HG02610 (cell line): ENCODE measurements at regions not wholly inside any gene's neighbourhood (a gene's known extent, or its start where the extent isn't known, plus 50 kb on each side); places are given as distances from the start of the nearest gene placed in this dataset.

Experiments
- ATAC-seq: cut with Tn5 transposase; IDR thresholded peaks from one replicate; pipeline ENCODE4 v1.9.1; 2021; ENCODE audit warnings: mild to moderate bottlenecking, moderate library complexity; ENCODE audit not compliant: unreplicated experiment

DNA sequence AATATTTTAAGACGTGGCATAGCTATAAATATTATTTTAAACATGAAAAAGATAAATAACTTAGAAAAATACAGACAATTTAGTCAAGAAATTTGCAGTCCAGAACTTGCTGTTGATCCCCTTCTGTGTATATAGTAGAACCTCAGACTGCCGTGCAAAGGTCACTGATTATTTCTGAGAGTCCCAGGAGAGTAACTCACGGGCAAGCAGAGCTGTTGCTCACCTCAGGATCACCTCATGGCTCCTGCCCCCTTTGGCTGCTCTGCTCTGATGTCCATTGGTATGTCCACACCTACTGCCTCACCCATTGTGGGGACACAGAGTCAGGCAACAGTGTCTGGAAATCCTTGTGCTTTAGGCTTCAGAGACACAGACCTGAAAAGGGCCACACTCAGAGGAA is 392.9 kb upstream of the CELF4 start:
- no peak for ATAC-seq

DNA sequence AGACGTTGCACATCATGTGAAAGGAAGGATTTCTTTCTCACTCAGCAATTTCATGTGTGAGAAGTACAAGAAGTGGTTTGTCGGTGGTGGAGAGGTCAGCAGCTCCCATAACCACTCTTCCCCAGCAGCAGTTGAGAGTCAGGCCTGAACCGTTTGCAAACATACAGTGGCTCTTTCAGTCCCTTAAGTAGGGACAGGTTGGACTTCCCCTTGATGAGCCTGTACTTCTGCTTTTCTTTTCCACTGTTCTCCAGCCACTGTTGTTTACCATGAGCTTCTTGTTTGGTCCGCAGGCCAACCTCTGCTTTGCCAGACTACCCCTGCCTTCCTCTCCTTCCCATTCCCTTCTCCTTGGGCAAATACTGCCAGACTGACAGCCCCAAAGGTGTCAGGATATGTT is 391.3 kb upstream of the CELF4 start:
- ATAC-seq: no peak

DNA sequence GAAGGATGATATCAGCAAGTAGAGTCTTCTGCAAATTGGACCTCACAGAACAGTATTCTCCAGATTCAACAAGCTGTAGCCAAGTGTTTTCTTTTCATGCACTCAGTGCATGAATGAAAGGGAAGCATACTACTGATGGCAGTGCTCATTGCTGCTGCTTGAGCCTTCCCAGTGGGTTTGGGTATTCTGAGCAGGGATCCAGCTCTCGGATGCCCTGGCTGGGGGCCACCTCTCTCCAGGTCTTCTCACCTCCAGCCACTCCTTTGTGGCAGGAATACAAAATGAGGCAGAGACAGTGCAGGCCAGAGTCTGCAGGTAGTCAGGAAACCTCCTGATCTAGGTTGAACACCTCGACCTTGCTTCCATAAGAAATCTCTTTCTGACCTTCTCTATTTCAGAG is 390.4 kb upstream of the CELF4 start:
- no peak for ATAC-seq

DNA sequence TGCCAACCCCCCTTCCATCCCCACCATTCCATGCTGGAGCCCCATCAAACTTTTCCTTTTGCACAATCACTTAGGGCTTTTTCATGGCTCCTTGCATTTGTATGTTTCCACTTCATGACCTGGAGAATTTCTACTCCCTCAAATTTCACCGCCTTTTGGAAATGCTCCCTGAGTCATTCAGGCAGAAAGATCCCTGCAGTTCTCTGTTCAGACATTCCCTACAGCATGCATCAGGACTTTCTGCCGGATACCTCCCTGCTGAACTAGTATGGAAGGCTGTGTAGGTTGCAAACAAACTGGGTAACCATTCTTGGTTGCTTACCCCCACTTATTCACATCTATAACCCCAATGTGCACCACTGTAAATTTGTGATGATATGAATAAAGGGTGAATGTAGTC is 389.6 kb upstream of the CELF4 start:
- ATAC-seq: no peak

DNA sequence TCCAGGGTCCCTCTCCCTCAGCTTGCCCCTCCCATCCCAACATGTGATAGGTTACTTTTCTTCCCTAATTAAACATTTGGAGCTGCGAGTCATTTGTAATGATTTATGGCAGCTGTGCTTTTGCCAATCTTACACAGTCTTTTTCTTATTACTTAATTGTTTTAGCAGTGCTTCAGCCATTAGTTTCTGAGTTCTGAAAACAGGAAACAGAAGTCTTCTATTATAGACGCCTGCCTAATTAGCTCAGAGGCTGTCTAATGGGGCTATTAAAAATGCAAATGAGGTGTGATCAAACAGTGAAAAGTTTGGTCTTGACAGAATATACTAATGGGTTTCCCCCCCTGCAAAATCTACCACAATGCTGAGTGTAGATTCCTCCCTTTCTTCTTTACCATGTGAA is 388.3 kb upstream of the CELF4 start:
- ATAC-seq: no peak

DNA sequence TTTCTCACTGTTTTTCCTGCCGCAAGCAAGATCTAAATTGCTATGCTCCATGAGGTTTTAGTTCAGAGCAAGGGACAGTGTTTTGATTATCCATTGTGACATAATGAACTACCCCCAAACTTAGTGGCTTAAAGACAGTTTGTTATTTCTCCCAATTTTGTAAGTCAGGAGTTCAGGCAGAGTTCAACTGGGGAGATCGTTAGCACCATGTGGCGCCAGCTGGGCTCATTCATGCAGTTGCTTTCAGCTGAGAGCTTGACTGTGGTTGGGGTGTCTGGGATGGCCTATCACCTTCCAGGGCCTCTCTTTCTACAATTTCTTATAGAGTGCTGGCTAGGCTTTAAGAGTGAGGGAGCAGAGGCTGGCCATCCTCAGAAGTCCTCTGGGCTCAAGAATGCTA is 382.9 kb upstream of the CELF4 start:
- ATAC-seq: no peak

- ATAC-seq: no peak
Measured at GRCh38 chr18:37946324-37946723, 380.7 kb upstream of the CELF4 start.

- no peak for ATAC-seq
Measured at GRCh38 chr18:37944700-37945270, 379.2 kb upstream of the CELF4 start.

DNA sequence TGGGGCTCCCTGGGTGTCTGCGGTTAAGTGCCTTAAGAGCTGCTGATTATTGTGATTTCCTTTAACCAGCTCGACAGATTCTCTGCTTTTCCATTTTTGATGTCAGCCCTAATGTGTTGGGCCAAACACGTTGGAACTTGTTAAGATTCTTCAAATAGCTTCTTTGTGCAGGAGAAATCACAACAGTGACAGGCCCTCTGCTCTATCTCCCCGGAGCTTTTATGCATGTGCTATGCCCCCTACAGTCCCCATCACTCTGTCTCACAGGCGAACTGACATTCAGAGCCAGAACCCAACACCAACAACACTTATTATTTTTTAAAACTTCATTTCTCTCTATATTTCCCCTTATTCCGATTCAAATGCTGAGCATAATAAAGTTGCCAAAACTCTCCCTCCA is 371.7 kb upstream of the CELF4 start:
- no peak for ATAC-seq

- no peak for ATAC-seq
Measured at GRCh38 chr18:37935086-37935485, 369.5 kb upstream of the CELF4 start.

DNA sequence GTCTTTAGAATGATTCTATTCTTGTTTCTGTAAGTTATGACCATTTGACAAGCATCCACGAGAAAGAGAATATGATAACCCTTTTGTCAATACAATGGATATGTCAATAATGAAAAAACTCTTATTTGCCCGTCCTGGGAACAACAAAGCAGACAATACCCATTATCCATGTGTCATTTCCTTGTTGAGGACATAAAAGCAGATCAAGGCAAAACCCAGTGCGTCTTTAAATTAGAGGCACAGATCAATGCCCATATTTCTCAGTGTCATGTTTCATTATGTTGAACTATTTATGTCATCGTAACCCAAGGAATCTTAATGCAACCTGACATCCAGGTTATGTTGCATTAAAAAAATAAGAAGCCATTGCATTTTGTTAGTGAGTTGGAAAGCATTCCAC is 365.0 kb upstream of the CELF4 start:
- ATAC-seq: no peak

DNA sequence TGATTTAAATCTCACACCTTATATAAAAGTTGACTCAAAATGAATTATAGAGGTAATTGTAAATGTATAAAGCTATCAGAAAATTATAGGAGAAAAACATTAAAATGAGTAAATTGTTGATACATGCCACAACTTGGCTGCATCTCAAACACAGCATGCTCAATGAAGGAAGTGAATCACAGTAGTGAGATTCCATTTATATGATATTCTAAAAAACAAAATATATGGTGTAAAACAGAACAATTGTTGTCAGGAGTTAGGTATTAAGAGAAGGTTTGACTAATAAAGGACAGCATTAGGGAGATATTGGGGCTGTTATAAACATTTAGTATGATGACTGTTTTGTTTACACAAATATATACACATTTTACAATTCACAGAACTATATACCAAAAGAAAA is 356.6 kb upstream of the CELF4 start:
- no peak for ATAC-seq

- no peak for ATAC-seq
Measured at GRCh38 chr18:37920865-37921264, 355.3 kb upstream of the CELF4 start.

DNA sequence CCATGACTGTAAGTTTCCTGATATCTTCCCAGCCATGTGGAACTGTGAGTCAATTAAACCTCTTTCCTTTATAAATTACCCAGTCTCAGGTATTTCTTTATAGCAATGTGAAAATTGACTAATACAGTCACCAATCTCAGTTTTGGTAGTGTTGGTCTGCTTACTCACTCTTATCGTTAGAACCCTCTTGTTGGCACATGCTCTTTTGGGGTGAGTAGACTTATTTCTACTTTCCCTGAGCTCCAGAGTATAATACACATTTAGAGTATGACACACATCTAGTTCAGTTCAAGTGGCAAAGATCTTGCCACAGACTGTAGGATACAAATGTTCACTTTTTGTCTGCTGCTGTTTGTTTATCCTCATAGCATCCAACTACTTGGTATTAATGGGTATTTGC is 347.5 kb upstream of the CELF4 start:
- ATAC-seq: no peak

GRCh38 chr18:37902344-37902743 is 336.7 kb upstream of the CELF4 start:
- ATAC-seq: no peak

GRCh38 chr18:37900326-37900725 is 334.7 kb upstream of the CELF4 start:
- no peak for ATAC-seq

- no peak for ATAC-seq
Measured at GRCh38 chr18:37889963-37890362, 324.4 kb upstream of the CELF4 start.

DNA sequence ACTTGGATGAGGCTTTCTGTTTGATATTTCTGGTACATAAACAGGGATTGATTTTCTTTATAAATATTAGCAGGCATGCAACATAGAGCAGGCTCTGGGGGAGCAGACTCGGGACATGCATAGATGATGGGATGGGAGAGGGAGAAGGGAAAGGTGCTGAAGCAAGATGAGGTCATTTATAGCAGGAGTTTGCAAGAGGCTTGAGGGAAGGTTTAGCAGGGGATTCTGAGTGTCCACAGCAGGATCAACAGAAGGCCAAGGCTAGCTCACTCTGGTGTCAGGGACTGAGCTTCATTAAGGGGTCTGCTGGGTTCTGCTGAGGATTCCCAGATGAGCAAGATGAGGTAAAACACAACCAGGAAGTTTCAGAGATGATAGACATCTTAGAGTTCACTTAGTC is 309.1 kb upstream of the CELF4 start:
- no peak for ATAC-seq

GRCh38 chr18:37873416-37873815 is 307.8 kb upstream of the CELF4 start:
- no peak for ATAC-seq

DNA sequence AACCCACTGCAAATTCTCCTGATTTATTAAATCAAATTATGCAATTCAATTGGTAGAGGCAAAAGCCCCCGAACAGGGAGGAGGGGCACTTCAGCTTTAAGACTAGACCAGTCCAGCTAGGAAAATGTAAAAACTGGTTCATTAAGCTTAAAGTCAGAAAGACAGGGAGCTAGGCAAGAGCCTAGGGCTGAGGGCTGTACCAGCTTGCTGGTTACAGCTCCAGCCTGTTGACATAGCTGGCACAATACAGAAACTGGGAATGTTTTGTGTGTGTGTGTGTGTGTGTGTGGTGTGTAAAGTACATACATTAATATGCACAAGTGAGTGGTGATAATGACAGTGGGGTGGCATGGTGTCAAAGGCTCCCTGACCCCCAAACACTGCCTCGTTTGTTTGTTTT is 307.0 kb upstream of the CELF4 start:
- ATAC-seq: no peak

DNA sequence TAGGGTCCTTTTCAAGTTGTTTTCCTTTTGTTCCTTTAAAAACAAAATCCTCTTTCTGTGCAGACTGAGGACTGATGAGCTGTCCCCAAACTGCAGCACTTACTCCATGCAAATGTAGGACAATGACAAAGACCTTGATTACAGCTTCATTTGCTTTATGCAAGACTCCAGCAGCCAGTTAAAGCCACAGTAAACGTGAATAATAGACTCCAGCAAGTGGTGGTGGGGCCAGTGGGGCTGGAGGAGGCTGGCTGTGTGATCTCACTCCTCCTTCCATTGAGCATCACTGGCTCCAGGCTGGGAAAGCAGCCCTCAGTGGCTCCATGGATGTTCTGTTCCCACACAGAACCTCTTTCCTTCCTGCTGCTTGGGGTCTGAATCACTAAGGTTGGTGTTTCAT is 306.0 kb upstream of the CELF4 start:
- no peak for ATAC-seq

DNA sequence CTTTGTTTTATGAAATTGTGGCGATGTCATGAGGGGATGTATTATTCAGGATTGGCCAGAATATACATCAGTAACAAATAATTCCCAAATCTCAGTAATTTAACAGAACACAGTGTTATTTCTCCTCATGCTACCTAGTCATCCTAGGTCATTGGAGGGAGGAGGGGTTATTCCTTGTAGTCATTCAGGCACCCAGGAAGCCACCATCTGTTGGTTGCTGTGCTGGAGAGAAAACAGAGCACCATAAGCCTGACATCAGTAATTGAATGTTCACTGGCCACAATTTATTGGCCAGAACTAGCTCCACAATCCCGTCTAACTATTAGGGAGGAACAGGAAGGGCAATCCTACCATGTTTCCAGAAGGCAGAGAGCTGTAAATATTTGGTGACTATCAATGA is 303.5 kb upstream of the CELF4 start:
- no peak for ATAC-seq

DNA sequence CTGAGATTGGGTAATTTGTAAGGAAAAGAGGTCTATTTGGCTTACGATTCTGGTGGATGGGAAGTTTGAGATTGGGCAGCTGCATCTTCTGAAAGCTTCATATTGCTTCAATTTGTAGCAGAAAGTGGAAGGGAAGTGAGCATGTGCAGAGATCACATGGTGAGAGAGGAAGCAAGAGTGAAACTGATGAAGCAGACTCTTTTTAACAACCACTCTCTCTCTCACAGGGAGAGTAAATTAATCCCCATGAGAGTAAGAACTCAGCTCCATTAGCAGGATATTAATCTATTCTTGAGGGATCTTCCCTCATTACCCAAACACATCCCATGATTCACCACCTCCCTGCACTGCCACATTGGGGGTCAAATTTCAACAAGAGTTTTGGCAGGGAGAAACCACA is 298.5 kb upstream of the CELF4 start:
- ATAC-seq: no peak

- ATAC-seq: no peak
Measured at GRCh38 chr18:37861981-37862380, 296.4 kb upstream of the CELF4 start.
